GM21526 (cell line): ENCODE measurements at regions not wholly inside any gene's neighbourhood (a gene's known extent, or its start where the extent isn't known, plus 50 kb on each side); places are given as distances from the start of the nearest gene placed in this dataset.
A peak's percentile ranks its signal among the peaks of the same experiment; 100 is the strongest.

Experiments used
- ATAC-seq: cut with Tn5 transposase; IDR thresholded peaks from one replicate; pipeline ENCODE4 v1.9.1; 2021; ENCODE audit warnings: moderate library complexity; ENCODE audit not compliant: unreplicated experiment, low FRiP score

DNA sequence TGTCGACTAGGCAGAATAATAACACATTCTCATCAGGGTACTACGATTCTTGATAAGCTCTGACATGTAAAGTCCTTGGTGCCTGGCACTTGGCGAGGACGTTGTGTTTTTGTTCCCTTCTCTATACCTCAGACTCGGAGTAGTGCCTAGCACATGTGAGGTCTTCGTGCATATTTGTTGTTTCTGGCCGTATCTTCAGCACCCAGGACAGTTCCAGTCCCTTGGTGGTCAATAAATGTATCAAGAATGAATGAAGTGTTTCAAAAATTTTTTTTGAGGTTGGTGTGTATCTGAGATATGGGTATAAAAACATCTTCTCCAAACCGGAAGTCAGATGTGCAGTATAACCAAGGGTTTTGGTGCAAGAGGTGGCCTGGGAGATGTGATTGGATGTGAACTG is 198.2 kb downstream of the AACS start:
- ATAC-seq = no peak

DNA sequence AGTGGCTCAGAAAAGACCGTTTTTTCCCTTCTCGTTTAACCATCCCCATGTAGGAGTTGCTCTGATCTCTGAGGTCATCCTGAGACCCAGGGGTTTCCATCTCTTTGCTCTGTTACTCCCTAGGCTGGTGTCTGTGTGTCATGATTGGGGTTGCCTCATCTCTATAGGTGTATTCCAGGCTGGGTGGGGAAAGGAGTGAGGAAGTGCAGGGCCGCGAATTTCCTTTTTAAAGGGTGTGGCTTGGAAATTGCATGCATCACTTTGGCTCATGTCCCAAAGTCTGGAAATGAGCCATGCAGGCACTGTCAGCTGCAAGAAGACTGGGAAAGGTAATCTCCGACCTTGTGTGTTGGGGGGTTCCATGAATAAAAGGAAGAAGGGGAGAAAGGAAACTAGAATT is 201.9 kb downstream of the AACS start:
- no peak for ATAC-seq

DNA sequence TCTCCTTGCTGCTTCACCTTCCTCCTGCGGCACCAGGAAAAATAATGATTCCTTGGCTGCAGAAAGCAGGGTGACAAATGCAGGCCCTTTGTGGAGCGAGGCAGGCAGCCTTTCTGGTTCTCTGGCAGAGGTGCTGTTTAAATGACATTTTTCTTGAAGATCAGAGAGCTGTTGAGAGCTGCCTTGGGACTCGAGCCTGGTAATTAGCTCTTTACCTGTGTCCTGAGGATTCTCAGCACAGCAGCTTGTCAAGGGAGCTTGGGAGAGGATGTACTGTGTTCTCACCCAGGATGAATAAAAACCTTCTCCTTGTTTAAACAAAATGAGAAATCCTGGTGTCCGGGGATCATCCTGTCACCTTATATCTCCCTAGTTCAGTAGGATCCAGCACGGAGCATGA is 204.0 kb downstream of the AACS start:
- no peak for ATAC-seq

DNA sequence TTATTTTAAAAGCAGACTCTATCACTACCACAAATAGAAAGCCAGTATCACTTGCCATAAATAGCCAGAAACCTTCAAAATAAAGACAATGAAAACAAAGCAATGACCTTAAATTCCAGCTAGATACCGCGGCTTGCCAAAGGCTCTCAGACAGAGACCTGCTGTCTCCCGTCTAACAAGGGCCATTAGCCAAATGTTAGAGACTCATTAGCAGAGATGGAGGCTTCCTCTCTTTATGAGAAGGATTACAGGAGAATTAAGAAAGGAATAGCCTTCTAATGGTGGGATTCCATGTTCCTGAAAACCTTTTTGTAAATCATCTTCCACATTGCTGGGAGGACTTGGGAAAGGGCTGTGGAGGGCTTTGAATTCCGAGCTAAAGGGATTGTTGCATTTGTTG is 206.7 kb downstream of the AACS start:
- no peak for ATAC-seq

DNA sequence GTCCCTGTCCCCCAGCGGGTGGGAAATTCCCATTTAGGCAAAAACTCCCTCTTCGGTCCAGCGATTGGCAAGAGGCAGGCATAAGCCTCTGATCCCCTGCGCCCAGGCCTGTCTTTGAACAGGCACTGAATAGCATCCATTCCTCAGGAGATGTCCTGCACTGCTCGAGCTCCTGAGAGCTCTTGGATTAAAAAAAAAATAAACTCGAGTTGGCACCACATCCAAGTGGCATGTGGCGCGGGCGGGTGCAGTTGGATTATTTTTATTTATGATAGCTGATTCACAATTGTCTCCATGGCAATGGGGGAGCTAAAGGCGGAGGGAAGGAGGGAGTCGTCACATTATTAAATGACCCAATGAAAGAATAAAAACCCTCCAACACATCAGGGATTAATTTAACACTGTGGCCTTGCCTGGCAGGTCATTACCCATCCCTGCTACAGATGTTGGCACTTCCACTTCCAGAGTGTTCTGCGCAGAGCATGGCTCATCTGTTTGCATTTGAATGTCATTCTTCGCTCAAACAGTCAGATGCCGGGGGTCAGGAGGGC is 207.2 kb downstream of the AACS start:
- no peak for ATAC-seq

DNA sequence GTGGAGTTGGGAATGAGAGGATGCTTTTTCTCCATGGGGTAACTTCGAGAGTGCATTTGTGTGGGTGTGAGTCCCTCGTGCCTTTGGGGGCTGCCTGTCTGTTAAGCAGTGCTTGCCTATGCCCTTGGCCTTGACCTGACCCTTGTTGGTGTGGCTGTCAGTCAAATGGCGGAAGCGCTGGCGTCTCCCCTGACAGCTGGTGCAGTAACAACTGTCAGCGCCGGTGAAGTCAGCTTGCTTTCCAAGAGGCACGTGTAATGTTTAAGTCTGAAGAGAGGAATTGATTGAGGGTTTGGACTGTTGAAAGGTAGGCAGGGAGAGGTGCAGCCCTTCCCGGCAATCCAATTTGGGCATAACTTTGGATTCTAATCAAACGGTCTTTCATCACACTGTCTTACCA is 211.3 kb downstream of the AACS start:
- ATAC-seq = no peak

DNA sequence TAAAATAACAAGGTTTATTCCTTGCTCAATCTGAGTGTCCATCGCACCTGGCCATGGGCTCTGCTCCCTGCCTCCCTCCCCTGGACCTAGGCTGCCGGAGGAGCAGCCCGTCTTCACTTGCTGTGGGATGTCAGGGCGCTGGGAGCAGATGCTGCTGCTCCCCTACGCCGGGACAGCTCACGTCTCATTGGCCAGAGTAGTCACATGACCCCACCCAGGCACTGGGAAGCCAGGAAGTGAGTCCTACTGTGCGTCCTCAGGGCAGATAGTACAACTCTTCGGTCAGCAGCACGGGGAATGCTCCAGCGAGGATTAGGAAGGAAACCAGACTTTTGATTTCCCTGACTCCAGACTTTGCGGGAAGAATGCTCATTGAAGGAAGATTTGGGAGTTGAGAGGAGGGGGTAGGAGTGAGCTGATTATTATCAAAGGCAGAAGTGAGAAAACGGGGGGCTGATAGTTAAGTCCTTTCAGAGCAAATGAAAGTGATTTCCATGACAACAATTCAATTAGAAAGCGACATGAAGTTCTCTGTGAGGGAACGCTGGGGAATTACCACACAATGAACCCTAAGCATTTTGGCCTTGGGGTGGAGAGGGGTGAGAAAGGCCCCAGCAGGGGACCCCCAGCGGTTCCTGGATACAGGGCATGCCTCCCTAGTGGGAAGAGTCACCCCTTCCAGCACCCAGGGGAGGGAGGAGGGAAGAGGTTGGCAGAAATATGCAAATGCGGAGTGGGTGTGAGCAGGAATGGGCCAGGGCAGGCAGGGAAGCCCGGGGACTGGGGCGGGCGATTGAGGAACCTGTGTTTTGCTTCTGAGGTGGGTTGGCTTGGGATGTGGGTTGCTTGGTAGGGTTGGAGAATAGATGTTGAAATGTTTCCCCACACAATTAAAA is 215.5 kb downstream of the AACS start:
- no peak for ATAC-seq

DNA sequence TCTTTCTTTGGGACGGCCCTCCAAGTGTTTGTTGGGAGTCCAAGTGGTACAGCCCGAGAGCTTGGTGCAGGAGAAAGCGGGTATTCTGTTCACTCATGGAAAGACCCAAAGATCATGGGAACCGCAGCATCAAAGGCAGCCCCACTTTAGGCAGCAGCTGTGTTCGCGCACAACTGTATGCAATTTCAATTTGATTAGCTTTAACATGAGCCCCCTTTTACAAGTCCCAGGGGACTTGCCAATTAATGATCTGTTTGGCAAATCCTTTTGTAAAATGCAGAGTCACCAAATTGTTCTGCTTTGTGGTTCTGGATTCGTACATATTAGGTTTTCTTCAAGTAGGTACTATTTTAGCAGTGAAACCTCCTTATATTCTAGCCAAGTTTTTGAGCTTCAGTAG is 217.7 kb downstream of the AACS start:
- ATAC-seq = no peak

DNA sequence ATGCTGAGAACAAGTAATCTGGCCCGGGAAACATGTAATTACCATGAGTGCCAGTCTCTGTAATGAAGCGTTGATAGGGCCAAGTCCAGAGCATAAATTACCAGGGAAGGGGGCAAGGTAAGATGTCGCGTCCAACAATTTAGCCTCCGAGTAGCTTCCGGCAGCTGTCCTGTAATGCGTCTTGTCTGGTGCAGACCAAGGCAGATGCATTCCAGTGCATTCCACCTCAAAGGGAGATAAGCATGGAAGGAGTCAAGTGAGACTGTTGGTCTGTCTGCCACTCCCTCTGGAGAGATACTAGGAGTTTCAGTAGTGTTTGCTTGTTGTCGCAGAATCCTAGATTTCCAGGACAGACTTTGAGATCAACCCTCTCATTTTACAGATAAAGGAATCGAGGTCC is 218.3 kb downstream of the AACS start:
- no peak for ATAC-seq

DNA sequence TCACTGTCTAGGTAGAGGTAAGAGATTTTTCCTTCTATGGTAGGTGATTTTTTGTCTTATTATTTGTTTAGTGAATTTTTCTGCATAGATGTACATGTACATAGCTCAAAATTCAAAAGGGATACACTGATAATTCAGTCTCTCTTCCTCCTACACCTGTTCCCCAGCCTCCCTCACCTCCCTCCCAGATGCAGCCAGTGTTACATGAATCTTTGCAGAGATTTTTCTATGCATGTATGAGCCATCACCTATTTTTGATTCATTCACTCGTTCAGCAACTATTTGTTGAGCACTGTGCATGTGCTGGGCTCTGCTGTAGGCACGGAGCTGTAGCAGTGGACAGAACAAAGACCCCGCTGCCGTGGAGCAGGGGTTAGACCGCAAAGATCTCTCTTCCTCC is 218.9 kb downstream of the AACS start:
- no peak for ATAC-seq

DNA sequence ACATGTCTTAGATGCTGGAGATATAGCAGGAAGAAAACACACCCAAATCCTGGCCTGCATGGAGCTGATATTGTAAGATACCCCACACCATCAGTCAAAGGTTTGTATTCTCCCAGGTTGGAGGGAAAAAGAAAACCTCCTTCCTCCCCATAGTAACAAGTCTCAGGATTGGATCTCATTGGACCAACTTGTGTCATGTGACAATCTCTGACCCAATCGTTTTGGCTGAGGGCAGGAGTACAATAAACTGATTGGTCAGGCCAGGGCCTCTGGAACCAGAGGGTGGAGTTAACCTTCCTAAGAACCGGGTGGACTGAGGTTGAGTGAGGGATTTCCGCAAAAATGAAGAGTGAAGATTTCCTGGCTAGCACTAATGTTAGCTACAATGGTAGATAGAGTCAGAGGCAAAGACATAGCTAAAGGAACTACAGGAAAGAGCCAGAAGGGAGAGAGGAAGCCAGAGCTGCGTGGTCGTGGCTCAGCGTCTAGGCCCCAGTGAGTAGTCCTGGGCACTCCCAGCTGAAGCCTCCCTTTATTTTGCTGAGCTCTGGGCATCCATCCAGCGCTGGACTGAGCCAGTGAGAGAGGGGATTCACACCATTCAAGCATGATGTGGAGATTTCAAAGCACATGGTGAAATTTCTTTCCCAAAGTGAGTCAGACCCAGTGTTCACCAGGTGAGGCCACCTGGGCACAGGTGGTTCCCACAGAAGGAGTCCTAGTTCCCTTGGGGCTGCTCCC is 219.9 kb downstream of the AACS start:
- no peak for ATAC-seq

DNA sequence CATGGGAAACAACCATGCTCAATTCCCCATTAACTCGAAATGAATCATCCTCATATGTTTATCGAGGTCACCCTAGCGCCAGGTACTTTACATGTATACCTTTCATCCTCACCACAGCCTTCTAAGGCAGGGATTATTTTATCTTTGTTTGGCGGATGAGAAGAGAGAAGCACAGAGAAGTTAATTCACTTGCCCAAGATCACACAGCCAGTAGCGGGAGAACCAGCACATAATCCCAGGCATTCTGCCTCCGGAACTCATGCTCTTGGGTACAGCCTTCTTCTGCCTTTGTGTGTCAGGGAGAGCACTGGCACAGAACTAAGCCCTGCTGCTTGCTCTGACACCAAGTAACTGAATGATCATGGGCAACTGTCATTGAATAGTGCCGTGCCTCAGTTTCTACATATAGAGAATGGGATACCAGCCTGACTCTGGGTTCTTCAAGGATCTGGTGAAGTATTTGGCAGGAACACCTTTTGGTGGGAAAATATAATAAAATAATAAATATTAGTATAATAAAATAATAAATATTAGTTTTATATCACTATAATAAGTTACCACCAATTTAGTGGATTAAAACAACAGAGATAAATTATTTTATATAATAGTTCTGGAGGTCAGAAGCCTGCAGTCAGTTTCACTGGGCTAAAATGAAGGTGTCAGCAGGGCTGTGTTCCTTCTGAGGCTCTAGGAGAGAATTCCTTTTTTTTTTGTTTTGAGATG is 220.9 kb downstream of the AACS start:
- no peak for ATAC-seq

DNA sequence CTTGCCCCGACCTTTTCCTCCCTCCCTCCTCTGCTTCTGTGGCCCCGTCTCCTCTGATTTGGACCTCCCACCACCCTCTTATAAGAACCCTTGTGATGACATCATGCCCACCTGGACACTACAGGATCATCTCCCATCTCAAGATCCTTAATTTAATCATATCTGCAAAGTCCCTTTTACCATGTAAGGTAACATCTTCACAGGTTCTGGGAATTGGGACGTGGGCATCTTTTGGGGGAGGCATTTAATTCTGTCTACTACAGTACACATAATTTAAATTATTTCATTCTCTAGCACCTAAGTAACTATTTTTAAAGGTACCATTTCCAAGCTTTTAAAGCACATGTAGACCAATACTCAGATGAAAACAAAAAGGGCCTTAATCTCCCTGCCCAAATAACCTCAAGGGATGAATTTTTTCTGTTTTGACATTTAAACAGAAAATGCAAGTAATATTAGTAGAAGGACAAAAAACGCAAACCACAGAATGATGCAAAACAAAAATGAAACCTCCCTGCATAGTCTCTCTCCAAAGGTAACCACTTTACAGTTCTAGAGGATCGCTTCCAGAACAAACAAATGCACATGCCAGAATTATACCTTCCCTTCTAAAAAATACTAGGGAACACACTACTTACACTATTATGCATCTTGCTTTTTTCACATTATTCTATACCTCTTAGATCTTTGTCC is 222.1 kb downstream of the AACS start:
- ATAC-seq = peak; percentile 76

DNA sequence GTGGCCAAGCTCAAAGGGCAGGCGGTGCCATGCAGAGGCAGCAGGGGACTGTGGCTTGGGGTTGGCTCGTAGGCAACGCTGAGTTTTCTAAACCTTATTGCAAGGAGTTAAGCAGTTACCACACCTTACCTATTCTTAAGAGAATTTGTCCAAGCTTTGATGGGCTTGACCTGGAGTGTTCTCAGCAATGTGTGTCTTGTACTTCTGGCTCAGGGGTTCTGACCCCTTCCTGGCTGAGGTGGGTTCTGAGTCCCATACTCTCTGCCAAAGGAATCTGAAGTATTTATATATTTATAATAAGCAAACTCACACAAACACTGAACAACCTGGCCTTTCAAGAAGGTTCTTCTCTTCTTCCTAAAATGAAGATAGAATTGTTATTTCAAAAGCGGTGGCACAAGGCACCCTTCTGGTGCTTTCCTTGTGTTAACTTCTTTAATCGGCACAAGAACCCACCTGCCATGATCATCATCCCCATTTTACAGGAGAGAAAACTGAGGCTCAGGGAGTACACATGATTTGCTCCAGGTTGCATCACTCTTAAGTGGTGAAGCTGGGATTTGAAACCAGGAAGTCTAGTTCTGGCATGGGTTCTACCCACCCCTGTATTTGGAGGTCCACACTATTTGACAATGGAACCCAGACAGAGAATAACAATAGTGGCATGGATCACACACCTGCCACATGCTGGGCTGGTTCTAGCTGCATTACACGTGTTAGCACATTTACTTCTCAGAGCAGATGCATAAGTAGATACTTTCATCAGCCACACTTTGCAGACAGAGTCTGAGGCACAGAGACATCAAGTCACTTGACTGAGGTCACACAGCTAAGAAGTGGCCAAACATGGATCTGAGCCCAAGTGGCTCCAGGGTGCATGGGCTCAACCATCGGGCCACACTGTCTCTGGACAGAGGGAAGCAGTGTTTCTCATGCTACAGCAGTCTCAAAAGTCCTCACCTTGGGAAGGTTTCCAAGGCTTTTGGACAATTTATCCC is 224.0 kb downstream of the AACS start:
- ATAC-seq = no peak

DNA sequence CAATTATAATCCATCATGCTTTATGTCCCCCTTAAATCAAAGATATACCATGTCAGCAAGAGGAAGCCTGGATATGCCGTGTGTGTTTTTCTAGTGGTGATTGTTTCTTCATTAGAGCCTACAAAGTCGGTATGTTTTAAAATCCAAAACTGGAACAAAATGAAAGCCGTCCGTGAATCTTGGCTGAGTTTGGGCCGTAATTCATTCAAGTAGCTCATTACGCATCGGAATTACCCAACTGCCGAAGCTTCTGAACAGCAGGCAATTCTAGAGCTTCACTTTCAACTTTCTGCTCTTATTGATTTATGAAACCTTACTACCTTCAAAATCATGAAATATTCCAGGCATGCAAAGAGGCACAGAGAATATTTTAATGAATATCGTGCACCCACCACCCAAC is 224.7 kb downstream of the AACS start:
- no peak for ATAC-seq

DNA sequence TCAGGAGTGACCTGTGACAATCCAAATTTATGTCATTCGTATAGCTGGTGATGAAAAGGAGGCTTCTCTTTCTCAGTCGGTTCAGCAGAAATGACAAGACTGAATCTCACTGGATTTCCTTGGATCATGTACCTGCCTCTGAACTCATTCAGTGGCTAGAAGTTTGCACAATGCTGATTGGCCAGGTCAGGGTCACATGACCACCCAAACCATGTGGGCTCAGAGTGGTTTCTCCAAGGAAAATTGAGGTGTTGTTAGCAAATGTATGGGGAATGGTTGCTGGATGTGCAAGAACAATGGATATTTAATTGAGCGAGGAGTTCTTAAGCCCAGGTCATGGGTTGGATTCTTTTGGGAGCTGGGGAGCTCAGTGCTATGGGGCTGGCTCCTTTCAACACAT is 227.5 kb downstream of the AACS start:
- ATAC-seq = no peak

DNA sequence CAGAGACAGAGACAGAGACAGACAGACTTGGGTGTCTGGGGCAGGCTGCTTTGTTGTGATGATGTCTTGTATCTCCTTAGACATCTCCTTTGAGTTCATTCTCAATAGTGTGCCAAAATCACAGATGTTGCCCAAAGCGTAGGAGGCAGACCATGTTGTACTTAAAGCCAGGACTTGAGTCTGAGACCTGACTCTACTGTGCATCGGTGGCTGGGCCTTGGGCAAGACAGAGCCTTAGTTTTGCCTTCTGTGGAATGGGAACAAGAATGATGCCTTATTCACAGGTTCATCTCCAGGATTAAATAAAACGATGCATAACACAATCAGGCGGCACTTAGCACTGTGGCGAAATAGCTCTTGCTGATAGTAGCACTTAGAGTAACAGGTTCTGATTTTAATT is 230.3 kb downstream of the AACS start:
- no peak for ATAC-seq

DNA sequence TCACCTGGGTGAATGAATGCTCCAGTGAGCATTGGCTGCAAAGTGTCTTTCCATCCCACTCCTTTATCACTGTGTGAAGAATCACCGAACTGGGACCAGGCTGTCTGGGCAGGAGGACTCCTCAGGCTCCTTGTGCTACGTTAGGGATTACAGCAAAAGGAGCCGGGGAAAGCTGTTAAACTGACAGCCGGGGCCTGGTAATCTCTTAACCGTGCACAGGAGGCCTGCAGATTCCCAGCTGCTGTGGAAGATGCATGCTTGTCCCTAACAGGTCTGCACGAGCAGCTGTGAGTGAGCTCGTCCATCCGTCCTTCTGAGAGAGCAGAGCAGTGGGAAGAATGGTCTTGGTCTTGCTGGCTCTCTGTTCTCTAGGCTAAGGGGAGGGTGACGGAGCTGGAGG is 231.5 kb downstream of the AACS start:
- ATAC-seq = no peak

DNA sequence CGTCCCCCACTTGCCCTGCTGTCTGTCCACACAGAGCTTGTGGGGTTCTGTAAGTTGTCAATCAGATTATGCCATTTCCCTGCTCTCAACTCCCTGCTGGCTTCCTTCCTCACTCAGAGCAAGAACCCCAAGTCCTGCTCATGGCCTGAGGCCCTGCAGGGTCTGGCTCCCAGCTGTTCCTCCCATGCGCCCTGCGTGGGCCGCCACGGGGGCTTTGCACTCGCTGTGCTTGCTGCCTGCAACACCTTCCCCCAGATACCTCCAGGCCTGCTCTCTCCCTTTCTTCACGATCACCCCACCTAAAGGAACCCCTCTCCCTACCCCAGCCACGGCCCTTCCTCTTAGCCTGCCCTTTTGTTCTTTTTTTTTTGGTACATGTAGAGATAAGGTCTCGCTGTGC is 234.6 kb downstream of the AACS start:
- no peak for ATAC-seq
